Neutrophil (primary cell): ENCODE measurements at regions not wholly inside any gene's neighbourhood (a gene's known extent, or its start where the extent isn't known, plus 50 kb on each side); places are given as distances from the start of the nearest gene placed in this dataset.

Experiments
- H3K27ac ChIP-seq: fragments of 200-600 bp; sonication (generic); 2 replicates; pipeline ENCODE4 v1.5.1; 2016; ENCODE audit warnings: mild to moderate bottlenecking, moderate library complexity
- H3K27me3 ChIP-seq: fragments of 200-600 bp; sonication (generic); 2 replicates; pipeline ENCODE4 v1.6.0; 2016; ENCODE audit warnings: mild to moderate bottlenecking
- H3K36me3 ChIP-seq: fragments of 200-600 bp; sonication (generic); 2 replicates; pipeline ENCODE4 v1.5.1; 2017
- H3K4me1 ChIP-seq, 2 experiments: fragments of 200-600 bp in 1 of 2; sonication (generic) in 1 of 2; 1 replicate in 1 of 2; 2 replicates in 1 of 2; pipeline versions ENCODE4 v1.5.1 to v1.6.1; 2013 to 2016; ENCODE audit warnings: low read depth in 1 of 2, low read length in 1 of 2, mild to moderate bottlenecking in 1 of 2, moderate library complexity in 1 of 2; ENCODE audit not compliant: control insufficient read depth in 1 of 2, insufficient read depth in 1 of 2
- H3K4me3 ChIP-seq, 2 experiments: fragments of 200-600 bp in 1 of 2; sonication (generic) in 1 of 2; 1 replicate in 1 of 2; 2 replicates in 1 of 2; pipeline ENCODE4 v1.5.1; 2013 to 2016; ENCODE audit warnings: low read depth in 1 of 2, low read length in 1 of 2, mild to moderate bottlenecking in 1 of 2, moderate library complexity in 1 of 2
- H3K9me3 ChIP-seq: fragments of 200-600 bp; sonication (generic); 2 replicates; pipeline ENCODE4 v1.5.1; 2016
- TF ChIP-seq, protein P1 (sequence below): fragments of 200-600 bp; sonication (generic); IDR thresholded peaks from 2 replicates; pipeline ENCODE4 v1.5.1; 2016; ENCODE audit warnings: antibody characterized with exemption

DNA sequence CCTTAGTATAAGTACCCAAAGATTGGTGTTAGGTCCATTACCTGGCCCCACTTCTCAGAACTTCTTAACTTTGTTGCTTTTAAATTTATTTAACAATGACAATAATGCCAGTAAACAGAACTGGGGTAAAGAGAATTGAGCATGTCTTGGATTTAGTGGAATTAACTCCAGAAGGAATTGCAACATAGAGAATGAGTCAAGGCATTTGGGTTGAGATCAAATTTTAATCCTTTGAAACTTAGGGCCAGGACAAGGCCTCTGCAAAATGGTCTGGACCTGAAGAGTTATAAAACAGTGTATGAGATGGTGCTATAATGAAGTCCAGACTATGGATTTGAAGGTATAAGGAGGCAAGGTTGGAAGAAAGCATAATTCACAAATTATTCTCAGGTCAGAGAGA lies 1030.4 kb downstream of the SLITRK5 start:
- no peaks in the 10 kb centered on the region for H3K27me3 ChIP-seq
- H3K36me3 ChIP-seq = no peaks in the 10 kb centered on the region
- TF ChIP-seq, protein P1, sequence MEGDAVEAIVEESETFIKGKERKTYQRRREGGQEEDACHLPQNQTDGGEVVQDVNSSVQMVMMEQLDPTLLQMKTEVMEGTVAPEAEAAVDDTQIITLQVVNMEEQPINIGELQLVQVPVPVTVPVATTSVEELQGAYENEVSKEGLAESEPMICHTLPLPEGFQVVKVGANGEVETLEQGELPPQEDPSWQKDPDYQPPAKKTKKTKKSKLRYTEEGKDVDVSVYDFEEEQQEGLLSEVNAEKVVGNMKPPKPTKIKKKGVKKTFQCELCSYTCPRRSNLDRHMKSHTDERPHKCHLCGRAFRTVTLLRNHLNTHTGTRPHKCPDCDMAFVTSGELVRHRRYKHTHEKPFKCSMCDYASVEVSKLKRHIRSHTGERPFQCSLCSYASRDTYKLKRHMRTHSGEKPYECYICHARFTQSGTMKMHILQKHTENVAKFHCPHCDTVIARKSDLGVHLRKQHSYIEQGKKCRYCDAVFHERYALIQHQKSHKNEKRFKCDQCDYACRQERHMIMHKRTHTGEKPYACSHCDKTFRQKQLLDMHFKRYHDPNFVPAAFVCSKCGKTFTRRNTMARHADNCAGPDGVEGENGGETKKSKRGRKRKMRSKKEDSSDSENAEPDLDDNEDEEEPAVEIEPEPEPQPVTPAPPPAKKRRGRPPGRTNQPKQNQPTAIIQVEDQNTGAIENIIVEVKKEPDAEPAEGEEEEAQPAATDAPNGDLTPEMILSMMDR = no peak
- H3K27ac ChIP-seq = no peak overlapping the region
- H3K4me3 ChIP-seq = no peak overlapping the region
- no peaks in the 10 kb centered on the region for H3K4me1 ChIP-seq
- H3K9me3 ChIP-seq = no peaks in the 10 kb centered on the region

DNA sequence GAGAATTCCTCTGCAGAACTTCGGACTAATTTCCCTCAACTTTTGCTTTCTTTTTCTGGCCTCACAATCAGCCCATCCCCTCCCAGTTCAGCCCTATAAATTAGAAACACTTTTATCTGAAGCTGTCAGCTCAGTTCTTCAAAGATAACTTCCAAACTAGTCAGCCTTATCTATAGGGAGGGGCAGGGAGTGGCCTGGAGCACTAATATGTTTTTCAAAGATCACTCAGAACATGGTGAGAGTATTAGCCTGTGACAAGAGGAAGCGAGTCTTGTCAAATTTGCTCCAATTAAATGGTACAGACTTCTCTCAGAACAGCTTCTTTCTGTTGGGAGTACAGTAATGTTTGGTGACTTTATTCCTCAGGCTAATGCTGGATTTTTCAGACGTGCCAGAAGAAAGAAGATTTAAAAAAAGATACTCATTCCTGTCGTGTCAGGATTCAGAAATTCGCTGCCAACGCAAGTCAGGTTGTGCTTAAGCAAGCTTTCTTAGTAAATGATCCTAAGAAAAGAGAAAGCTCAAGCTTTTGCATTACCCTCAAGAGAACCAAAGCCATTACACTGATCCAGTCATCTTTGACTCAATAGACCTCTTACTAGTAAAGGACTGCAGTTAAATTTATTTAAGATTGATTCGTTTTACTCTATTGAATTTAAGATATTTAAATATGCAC lies 1033.6 kb downstream of the SLITRK5 start:
- H3K9me3 ChIP-seq = no peaks in the 10 kb centered on the region
- no peak overlapping the region for H3K4me3 ChIP-seq
- TF ChIP-seq, protein P1 = no peak
- H3K27me3 ChIP-seq = no peaks in the 10 kb centered on the region
- H3K27ac ChIP-seq = no peak overlapping the region
- H3K36me3 ChIP-seq = no peaks in the 10 kb centered on the region
- no peaks in the 10 kb centered on the region for H3K4me1 ChIP-seq

DNA sequence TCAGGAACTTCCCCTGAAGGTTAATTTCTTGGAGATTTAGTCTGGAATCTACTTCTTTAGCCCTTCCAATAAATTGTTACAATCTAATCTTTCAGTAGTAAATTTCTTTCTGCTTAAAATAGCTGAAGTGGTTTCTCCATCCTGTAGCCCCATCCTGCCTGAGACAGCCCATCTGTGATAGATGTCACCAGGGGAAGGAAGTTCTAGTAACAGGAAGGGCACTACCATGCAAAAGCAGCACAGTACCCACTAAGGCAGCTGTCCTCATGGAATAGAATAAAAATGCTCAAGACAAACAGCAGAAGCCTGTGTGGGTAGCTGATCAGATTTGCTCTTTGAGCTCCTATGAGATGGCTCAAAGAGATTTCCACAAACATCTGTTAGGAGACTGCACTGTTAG lies 1036.5 kb downstream of the SLITRK5 start:
- H3K9me3 ChIP-seq = no peaks in the 10 kb centered on the region
- H3K36me3 ChIP-seq = no peaks in the 10 kb centered on the region
- no peaks in the 10 kb centered on the region for H3K4me1 ChIP-seq
- TF ChIP-seq, protein P1 = no peak
- H3K27me3 ChIP-seq = no peaks in the 10 kb centered on the region
- H3K4me3 ChIP-seq = no peak overlapping the region
- H3K27ac ChIP-seq = no peak overlapping the region

DNA sequence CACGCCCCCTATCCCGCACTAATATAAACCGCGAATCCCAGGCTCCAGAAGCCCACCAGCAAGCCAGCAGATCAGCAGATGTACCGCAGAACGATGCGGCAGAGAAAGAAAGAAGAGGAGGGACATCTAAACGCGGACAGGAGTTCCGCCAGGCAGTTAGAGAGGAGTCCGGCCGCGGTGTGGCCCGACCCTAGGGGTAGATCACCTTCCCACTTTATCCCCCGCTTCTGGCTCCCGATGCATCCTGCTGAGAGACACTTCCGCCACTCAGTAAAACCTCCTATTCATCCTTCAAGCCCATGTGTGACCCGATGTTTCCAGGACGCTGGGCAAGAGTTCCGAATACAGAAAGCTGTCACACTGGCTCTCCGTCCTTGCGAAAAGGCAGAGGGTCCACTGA lies 1046.8 kb downstream of the SLITRK5 start:
- Histone ChIP-seq H3K27me3 (no peaks in the 10 kb centered on the region), H3K9me3 (no peaks in the 10 kb centered on the region), H3K27ac (no peak overlapping the region), H3K4me1 (no peaks in the 10 kb centered on the region), H3K36me3 (no peaks in the 10 kb centered on the region), H3K4me3 (no peak overlapping the region)
- TF ChIP-seq, protein P1 = no peak

DNA sequence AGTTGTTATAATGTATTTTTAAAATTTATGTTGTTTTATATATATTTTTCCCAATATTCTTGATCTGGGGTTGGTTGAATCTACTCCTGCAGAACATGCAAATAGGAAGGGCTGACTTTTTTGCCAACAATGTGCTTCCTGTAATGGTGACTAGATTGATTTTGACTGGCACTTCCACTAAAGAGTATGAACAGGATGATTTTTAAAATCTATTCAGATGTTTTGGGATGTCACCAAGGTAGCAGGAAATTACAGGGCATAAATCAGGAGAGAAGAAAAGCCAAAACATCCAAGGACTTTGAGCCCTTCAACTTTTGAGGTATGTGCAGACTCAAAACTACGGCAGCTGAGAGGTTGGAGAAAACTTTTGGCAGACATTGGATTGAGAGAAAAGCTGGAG lies 1047.6 kb downstream of the SLITRK5 start:
- H3K4me1 ChIP-seq = no peaks in the 10 kb centered on the region
- TF ChIP-seq, protein P1 = no peak
- no peaks in the 10 kb centered on the region for H3K36me3 ChIP-seq
- H3K27ac ChIP-seq = no peak overlapping the region
- no peaks in the 10 kb centered on the region for H3K27me3 ChIP-seq
- no peaks in the 10 kb centered on the region for H3K9me3 ChIP-seq
- no peak overlapping the region for H3K4me3 ChIP-seq
